Muscle of arm (tissue), 1 donor: ENCODE measurements at regions not wholly inside any gene's neighbourhood (a gene's known extent, or its start where the extent isn't known, plus 50 kb on each side); places are given as distances from the start of the nearest gene placed in this dataset.
"Not testable (repeated sequence)": the region's sequence is repeated elsewhere in the genome, so short reads cannot be mapped to it uniquely, and the experiment has no call there.

Experiments used
- DNase-seq: peaks from one replicate; pipeline ENCODE4 v3.0.0-alpha.2; 2013

DNA sequence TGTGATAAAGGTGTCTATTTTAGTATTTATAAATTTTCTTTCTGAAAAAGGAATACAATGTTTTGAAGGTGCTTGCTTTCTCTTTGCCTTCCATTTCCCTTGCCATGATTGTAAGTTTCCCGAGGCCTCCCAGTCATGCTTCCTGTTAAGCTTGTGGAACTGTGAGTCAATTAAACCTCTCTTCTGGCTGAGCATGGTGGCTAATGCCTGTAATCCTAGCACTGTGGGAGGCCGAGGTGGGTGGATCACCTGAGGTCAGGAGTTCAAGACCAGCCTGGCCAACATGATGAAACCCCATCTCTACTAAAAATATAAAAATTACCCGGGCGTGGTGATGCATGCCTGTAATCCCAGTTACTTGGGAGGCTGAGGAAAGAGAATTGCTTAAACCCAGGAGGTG, 187.7 kb downstream of the C9orf152 start:
- not testable (repeated sequence) for DNase-seq

DNA sequence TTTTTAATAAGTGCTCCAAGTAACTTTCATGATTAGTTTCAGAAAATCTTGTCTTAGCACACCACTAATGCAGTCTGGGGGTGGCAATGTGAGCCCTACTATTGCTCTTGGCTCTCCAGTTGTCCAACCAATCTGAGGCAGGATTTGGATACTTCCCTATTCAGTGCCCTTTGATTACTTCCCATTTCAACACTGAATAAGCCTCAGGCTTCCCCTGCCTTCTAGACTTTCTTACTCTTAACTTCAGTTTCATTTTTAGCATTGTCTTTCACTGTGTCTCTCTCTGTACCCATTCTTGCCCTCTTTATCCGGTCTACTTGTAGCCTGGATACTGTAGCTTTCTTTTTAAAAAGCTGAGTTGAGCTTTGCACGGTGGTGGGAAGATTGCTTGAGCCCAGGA, 186.1 kb downstream of the C9orf152 start:
- no peak for DNase-seq

DNA sequence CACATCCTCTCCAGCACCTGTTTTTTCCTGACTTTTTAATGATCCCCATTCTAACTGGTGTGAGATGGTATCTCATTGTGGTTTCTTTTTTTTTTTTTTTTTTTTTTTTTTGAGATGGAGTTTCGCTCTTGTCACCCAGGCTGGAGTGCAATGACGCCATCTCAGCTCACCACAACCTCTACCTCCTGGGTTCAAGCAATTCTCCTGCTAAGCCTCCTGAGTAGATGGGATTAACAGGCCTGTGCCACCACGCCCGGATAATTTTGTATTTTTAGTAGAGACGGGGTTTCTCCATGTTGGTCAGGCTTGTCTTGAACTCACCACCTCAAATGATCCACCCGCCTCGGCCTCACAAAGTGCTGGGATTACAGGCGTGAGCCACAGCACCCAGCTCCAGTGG, 184.7 kb downstream of the C9orf152 start:
- DNase-seq, result not testable (repeated sequence)

DNA sequence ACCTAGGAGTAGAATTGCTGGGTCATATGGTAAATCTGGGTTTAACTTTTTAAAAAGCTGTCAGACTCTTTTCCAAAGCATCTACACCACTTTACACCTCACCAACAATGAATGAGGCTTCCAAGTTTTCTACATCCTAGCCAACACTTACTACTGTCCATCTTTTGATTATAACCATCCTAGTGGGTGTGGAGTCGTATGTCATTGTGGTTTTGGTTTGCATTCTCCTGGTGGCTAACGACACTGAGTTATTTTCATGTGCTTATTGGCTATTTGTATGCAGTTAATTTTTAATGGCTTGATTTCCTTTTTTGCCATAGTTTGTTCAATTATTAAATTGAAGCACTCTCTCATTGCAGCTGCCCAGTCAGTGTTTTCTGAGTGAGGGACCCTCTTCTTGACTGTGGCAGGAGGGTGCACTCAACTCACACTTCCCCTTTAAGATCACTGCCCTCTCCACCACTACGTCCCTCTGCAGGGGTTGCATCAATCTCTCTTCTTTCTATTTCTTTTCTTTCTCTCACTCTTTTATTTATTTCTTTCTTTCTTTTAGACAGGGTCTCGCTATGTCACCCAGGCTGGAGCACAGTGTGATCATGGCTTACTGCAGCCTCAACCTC, 182.3 kb downstream of the C9orf152 start:
- no peak for DNase-seq

DNA sequence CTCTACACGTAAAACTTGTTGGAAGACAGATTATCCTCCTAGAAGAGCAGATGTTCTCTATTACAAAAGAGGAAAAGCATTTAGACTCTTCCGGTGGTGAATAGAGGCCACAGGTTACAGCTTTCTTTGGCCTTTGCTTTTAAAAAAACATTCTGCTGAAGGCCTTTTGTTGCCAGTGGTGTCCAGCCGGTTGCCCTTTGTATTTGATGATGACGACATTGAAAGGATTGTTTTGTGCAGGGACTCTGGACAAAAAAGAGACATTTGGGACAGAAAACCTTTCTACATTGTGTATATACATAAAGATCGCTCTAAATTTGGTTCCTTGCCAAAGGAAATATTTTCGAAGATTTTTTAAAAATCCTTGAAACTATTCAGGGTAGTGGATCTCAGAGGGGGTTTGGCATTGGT, 180.3 kb downstream of the C9orf152 start:
- peak; percentile 32 for DNase-seq

DNA sequence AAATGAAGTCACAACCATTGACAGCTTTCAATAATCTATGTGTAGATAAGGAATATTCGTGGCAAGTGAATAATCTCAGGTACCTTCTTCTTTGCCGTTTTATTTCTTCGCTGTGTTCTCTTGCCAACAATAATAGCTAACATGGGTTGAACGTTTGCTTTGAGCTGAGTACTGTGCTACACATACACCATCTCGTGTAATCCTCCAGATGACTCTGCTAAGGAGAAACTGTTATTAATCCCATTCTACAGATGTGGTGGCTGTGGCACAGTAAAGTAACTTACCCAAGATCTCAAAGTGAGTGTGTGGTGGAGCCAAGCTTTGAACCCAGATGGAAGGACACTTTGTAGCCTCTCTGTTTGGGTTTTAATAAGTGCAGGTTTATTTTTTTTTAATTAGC, 179.7 kb downstream of the C9orf152 start:
- no peak for DNase-seq

DNA sequence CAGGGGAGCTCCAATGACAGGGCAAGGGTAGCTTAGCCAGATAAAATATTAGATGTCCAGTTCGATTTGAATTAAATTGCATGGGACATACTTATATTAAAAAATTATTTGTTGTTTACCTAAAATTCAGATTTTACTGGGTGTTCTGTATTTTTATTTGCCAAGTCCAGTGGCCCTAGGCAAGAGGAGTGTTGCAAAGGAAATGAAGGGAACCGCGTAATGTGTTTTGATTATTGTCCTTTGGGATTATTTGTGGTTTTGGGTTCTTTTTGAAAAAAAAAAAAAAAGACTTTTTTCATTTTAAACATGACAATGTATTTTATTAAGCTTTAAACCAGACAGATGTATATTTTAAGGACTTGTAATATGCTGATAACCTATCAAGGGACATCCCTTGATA, 179.3 kb downstream of the C9orf152 start:
- no peak for DNase-seq

DNA sequence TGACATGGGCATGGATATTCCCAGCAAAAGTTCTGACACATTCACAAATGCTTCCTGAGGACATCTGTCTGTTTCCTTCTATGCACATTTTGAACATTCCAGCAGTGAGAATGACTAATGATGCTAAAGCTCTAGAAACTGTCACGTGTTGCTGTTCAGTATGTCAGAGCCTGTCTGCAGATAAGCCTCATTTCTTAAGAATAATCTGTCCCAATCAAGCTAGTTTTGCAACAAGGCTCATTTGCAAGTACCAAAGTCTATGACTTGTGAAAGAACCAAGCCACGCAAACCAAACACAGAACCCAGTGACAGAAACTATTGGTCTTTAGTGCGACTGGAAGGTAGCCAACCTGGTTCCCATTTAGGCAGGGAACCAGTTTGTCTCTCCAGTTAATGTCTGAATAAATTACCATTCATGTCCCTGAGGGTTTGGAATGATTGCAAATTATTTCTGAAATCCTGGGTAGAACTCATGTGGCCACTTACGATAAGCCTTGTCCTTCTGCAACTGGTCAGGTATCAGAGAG, 178.5 kb downstream of the C9orf152 start:
- no peak for DNase-seq

DNA sequence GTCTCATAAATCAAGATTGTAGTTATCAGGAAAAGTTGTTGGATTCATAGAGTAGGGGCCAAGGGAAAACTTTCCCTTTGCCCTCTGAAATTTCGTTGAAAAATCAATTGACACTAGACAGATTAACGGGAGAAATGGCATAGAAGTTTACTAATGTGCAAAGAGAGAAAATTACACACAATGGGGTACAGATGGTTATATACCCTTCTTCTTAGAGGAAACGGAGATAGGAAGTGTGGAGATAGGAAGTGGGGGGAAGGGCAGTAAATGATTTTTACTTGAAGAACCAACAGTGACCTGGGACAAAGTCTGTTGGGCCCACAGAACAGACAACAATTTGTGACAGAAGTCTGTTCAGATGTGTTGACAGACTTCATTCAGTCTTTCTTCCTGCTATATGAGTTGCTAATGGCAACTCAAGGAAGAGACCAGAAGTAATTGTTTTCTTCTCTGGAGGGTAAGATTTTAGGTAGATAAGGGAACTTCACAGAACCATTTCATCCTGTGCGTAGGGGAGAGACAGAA, 177.9 kb downstream of the C9orf152 start:
- DNase-seq, result no peak

DNA sequence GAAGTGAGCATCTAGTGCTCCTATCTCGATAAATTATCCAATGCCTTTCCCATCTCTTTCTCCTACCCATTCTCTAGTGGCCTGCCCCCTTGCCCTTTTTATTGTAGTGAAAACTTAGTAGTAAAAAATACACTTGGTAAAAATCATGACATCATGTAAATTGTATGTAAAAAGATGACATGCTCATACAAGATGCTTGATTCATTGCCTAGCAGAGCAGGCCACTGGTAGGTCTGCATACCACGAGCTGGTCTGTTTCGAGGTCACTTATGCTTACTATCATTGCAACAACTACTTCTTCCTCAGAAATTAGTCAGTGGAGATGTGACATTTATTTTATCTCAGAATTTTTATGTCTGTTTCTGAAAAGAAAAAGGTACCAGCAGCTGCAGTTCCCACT, 177.3 kb downstream of the C9orf152 start:
- DNase-seq, result no peak

DNA sequence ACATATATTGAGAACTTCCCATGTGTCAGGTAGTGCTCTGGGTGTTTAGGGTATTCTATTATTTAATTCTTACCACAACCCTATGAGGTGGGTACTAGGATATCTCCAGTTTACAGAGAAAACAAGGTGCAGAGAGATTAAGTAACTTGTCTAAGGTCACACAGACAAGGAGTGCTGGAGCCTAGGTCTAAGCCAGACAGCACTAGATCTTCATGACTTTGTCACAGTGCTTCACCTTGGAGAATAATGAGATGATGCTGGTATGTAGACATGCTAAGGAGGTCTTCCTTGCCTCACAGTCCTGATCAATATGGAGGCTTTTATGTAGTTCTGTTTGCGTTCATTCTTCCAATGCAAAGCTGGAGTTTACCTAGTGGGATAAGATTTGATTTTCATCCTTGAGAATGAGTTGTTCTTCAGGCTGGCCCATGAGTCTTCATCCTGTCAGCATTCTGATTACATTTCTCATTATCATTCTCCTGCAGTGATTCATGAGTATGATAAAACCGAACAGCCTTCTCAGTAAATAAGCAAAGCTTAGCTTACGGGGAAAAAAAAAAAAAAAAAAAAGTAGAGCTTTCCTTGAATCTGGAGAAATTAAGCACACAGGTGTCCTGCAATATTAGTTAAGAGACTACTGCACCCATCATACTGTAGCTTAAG, 176.3 kb downstream of the C9orf152 start:
- no peak for DNase-seq

DNA sequence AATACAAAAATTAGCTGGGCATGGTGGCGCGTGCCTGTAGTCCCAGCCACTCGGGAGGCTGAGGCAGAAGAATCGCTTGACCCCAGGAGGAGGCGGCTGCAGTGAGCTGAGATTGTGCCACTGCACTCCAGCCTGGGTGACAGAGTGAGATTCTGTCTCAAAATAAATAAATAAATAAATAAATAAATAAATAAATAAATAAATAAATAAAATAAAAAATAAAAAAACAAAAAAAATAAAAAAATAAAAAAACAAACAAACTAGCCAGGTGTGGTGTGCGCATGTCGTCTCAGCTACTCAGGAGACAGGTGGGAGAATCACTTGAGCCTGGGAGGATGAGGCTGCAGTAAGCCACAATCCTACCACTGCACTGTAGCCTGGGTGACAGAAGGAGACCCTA, 175.4 kb downstream of the C9orf152 start:
- DNase-seq, result not testable (repeated sequence)

DNA sequence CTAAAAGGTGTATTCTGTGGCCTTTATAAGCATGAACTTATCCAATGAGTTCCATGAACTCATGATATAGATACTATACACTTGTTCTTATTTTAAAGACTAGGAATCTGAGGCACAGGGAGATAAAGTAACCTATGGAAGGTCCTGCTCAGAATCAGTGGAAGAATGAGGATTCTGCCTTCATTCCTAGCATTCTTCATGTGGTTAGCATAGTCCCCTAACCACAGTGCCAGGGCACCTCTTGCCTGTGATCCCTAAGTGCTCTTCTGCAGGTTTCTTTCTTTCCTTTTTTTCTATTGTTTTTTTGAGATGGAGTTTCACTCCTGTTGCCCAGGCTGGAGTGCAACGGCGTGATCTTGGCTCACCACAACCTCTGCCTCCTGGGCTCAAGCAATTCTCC, 174.1 kb downstream of the C9orf152 start:
- DNase-seq, result no peak

DNA sequence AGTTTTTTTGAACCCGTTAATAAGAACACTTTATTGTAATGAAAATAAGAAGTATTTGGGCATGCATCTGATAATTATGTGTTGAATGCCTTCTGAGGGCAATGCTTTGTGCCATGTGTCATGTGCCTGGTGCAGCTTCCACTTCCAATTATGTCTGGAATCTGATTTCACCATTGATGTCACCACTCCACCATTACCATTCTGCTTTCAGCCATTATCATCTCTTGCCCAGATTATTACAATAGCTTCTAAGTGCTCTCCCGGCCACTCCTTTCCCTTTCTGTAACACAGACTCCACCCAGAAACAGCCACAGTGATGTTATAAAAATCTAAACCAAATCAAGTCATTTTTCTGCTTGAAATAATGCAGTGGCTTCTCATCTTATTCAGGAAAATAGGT, 171.7 kb downstream of the C9orf152 start:
- DNase-seq, result no peak

DNA sequence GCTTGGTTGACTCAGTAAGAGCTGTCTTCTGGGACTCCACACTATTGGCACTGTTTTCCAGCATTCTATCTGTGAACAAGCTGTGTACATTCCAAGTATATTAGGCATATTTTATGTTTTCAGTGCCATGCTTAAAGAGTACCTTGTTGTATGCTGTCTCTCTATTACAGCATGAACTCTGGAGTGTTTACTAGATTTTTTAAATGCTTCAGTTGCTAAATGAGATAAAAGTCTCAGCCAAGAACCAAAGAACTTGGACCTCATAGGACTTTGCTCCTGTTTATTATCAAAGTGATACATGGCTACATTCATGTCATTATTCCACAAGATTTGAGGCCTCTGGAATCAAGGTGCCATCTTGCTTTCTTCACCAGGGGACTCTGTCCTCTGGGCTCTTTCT, 167.2 kb downstream of the C9orf152 start:
- no peak for DNase-seq

DNA sequence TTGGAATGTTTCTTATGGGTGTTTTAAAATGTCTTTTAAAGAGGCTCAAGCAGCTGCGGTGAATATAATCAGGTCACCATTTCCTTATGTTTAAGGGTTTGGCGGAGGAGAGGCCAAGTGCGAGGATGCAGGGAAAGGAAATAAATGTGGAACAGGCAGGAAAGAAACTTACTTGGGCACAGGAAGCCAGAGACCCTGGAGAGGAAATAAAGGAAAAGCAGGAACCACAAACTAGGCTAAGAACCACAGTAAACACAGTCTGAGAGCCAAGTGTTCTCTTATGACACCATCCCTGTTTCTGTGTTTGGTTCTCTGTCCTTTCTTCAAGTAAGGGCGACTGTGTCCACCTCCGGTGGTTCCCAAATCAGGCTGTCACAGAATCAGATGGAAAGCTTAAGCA, 166.5 kb downstream of the C9orf152 start:
- no peak for DNase-seq

DNA sequence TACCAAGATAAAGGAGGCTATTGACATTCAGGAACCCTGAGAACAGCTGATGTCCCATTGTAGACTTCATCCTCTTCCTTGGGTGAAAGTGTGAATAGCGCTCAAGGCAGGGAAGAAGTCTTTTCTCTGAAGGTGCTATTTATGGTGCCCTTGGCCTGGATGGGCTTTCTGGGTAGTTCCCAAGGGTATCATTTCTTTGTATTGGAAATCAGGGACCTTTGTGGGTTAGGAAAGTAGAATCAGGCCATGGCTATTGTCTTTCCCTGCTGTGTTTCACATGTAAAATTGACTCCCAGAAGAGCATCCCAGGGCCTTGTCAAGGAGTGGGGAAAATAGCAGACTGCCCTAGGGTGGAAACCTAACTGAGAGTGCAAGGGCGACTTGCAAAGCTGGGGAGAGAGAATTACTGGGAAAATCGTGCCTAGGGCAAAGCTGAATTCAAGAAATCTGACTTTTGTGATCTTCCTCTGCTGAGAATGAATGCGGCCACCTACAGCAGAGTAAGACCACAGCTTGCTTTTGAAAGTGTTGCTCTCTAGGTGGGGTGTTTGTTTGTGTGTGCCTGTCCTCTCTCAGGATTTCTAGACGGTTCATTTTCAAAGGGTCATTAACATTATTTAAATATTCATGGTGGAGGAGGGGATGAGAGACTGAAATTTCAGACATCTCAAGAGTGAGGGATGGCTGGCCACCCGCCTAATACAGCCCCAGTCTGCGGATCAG, 160.6 kb downstream of the C9orf152 start:
- no peak for DNase-seq

DNA sequence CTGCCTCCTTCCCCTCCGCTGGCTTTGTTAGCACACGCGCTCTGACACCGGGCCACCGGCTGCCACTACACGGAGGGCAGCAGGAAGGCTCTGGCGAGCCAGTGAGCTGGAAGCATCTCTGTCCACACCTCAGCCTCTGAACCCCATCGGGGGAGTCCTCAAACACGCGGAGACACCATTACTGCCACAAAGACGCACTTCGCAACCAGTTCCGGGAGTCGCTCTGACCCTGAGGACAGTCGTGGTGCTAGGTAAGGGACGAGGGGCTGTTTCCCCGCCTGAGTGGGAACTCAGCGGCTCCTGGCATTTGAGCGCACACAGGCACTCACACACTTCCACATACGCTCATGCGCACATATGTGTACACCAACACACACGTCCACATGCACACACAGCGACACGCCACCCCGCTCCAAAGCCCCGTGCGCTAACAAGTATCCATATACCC, 160.0 kb downstream of the C9orf152 start:
- no peak for DNase-seq

DNA sequence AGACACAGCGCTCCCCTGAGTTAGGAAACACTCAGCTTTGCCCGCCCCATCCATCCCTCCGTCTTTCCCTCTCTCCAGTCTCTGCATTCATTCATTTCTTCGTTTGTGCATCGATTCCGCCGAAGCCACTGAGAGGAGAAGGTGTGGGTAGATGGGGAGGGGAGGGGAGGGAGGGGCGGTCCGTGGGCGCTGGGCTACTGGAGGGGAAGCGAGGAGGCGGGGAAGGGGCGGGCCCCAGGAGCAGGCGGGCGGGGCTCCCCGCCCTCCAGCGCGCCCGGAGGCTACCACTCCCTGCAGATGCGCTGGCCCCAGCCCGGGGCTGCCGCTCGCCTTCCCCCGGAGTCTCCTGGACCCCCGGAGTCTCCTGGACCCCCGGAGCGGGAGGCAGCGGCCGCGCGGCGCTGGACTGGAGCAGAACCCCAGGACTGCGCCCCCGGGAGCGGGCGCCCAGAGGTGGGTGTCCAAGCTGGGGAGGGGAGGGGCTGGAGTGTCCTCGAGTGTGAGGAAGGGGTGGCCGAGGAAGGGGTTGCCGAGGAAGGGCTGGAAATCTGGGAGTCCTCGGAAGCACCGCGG, 159.5 kb downstream of the C9orf152 start:
- DNase-seq, result peak; percentile 81

DNA sequence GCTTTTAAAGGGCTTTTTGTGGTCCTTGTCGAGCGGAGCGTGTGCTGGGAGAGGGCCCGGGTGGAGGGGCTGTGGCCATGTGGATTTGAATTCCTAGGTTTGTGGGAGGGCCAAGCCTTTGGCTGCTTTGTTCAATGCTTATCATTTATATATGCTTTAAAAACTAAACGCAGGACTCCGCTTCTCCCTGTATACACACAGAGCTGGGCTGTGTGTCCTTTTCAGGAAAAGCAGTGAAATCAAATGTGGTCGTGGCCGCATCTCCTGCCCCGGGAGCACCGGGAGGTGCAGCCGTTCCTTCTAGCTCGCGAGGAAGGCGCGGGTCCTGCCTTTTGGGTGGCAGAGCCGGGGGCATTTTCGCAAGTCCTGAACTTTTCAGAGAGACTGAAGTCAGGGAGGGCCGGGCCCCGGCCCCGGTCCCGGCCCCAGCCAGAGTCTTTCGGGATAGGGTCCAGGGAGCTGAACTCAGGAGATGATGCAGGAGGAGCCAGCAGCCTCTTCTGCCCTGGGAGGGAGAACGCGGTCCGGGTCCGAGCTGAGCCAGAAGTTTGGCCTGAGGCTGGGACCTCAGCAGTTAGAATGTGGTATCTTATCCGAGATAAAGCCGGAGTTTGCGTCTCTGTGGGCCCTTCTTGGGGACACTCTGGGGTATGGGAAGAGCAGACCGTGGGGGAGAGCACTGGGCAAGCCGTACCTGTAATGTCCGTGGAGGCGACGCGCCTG, 158.8 kb downstream of the C9orf152 start:
- no peak for DNase-seq

DNA sequence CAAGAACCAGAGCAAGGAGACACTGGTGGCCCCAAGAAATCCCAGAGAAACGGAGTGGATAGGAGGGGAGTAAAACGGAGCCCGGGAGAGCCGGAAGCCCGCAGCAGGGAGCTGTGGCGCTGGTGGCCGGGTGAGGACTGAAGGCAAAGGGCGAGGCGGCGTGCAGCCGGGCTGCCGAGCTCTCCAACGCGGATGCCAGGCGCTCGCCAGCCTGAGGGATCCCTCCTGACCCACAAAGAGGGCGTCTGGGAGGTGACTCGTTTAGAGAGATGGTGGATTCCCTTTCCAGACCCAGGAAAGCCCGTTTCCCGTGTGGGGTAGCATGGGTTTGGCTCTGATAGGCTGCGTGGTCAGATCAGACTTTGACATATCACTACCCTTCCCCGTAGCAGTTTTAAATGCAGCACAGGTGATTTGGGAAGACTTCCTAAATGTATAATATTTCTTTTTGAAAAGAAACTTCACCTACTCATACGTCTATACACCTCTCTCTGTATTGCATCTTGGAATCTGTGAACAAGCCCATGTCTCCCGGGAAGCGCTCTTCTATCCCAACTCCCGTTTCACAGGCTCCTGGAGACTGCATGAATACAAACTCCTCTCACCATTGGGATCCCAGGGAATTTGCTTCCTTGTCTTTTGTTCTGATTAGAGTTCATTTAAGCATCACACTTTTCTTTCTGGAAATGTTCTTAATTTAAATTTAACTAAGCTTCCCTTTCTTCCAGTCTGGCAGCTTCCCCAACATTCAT, 158.1 kb downstream of the C9orf152 start:
- no peak for DNase-seq
